ENCODE measurements at regions not wholly inside any gene's neighbourhood (a gene's known extent, or its start where the extent isn't known, plus 50 kb on each side); places are given as distances from the start of the nearest gene placed in this dataset.

GRCh38 chr20:53702617-53703016 is 109.0 kb upstream of the ZNF217 start:
- in situ Hi-C loops (cut with HindIII; ENCODE audit: low pct_unique_long_range_greater_than_20kb, low sequenced_read_pairs) = no loop called here
- TF ChIP-seq JUND (IDR thresholded peaks at IDR 0.05; ENCODE audit: low read depth) = no peak
- no peak for DNase-seq (ENCODE audit: low read depth in 1 of 2, low spot score in 1 of 2)

DNA sequence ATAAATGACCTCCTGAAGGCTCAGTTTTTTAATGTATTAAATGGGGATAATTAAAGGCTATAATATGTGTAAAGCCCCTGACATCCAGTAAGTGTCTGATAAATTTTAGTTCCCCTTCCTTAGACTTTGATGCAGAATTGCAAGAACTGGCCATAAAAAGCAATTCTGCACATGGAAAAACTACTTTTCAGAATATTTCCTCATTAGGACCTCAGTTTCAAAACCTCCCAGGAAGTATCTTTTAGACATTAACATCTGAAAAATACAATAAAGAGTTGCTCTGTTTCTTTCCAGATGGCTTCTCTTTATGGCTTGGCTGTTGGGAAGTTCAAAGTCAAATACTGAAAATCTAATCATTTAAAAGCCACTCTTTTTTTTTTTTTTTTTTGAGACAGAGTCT is 106.3 kb upstream of the ZNF217 start:
- no peak for TF ChIP-seq JUND (IDR thresholded peaks at IDR 0.05; ENCODE audit: low read depth)
- no peak for DNase-seq (ENCODE audit: low read depth in 1 of 2, low spot score in 1 of 2)
- in situ Hi-C loops (cut with HindIII; ENCODE audit: low pct_unique_long_range_greater_than_20kb, low sequenced_read_pairs) = no loop called here

DNA sequence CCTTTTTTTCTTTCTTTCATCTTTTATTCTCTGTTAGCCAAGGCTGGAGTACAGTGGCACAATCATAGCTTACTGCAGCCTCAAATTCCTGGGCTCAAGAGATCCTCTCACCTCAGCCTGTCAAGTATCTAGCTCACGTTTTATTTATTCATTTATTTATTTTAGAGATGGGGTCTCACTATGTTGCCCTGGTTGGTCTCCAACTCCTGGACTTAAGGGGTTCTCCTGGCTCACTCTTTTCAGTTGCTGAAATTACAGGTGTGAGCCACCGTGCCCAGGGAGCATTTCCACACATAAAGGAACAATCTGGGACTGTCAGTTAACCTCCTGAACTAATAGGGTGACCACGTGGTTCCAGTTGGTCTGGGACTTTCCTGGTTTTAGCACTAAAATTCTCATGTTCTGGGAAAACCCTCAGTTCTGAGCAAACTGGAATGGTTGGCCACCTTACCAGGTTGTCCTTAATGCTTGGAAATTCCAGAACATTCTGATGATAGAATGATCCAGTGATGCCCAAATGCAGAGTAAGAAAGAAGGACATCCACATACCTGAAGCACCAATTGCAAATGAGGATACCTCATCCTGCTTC is 105.5 kb upstream of the ZNF217 start:
- DNase-seq (ENCODE audit: low read depth in 1 of 2, low spot score in 1 of 2) = no peak
- in situ Hi-C loops (cut with HindIII; ENCODE audit: low pct_unique_long_range_greater_than_20kb, low sequenced_read_pairs) = no loop called here

GRCh38 chr20:53698371-53698978 is 104.8 kb upstream of the ZNF217 start:
- in situ Hi-C loops (cut with HindIII; ENCODE audit: low pct_unique_long_range_greater_than_20kb, low sequenced_read_pairs) = no loop called here
- DNase-seq (ENCODE audit: low read depth in 1 of 2, low spot score in 1 of 2) = no peak
- TF ChIP-seq JUND (IDR thresholded peaks at IDR 0.05; ENCODE audit: low read depth) = no peak

More for the DNA sequence above, 105.5 kb upstream of the ZNF217 start:
- no peak for TF ChIP-seq JUND (IDR thresholded peaks at IDR 0.05; ENCODE audit: low read depth)

GRCh38 chr20:53695797-53696527 is 102.3 kb upstream of the ZNF217 start:
- no peak for TF ChIP-seq JUND (IDR thresholded peaks at IDR 0.05; ENCODE audit: low read depth)
- in situ Hi-C loops (cut with HindIII; ENCODE audit: low pct_unique_long_range_greater_than_20kb, low sequenced_read_pairs) = no loop called here
- no peak for DNase-seq (ENCODE audit: low read depth in 1 of 2, low spot score in 1 of 2)

- TF ChIP-seq JUND (IDR thresholded peaks at IDR 0.05; ENCODE audit: low read depth) = no peak
- in situ Hi-C loops (cut with HindIII; ENCODE audit: low pct_unique_long_range_greater_than_20kb, low sequenced_read_pairs) = no loop called here
- DNase-seq (ENCODE audit: low read depth in 1 of 2, low spot score in 1 of 2) = no peak
These were observed 99.7 kb upstream of the ZNF217 start for GRCh38 chr20:53693262-53693871.

DNA sequence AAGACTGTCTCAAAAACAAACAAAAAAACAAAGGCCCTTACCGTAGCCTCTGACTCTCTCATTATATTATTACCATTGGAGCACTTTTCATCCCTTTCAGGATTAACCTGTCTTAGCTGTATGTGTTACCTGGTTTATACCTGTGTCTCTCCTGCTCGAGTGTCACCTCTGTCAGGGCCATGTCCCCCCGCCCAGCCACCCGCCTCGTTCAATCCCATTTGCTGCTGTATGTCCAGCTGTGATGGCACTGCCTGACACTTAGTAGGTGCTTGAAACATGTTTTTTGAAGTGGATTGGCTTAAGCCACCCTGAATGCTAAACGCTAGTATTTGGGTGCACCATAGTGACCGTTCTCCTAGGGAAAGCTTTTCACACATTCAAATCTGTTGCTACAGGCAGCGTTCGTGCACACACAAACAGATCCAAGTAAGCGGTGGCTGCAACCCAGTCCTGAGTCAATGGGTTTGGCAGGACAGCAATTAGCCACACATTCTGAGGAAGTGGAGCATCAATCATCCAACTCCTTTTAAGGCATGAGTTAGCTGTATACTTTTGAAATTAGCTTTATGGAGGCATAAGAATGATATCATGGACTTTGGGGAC is 98.9 kb upstream of the ZNF217 start:
- no peak for DNase-seq (ENCODE audit: low read depth in 1 of 2, low spot score in 1 of 2)
- in situ Hi-C loops (cut with HindIII; ENCODE audit: low pct_unique_long_range_greater_than_20kb, low sequenced_read_pairs) = no loop called here
- TF ChIP-seq JUND (IDR thresholded peaks at IDR 0.05; ENCODE audit: low read depth) = no peak

GRCh38 chr20:53691811-53692192 is 98.2 kb upstream of the ZNF217 start:
- in situ Hi-C loops (cut with HindIII; ENCODE audit: low pct_unique_long_range_greater_than_20kb, low sequenced_read_pairs) = no loop called here
- no peak for TF ChIP-seq JUND (IDR thresholded peaks at IDR 0.05; ENCODE audit: low read depth)
- DNase-seq (ENCODE audit: low read depth in 1 of 2, low spot score in 1 of 2) = no peak

GRCh38 chr20:53691060-53691810 is 97.6 kb upstream of the ZNF217 start:
- in situ Hi-C loops (cut with HindIII; ENCODE audit: low pct_unique_long_range_greater_than_20kb, low sequenced_read_pairs) = no loop called here
- DNase-seq (ENCODE audit: low read depth in 1 of 2, low spot score in 1 of 2) = peak; percentile 45 to 79
- TF ChIP-seq JUND (IDR thresholded peaks at IDR 0.05; ENCODE audit: low read depth) = no peak

- in situ Hi-C loops (cut with HindIII; ENCODE audit: low pct_unique_long_range_greater_than_20kb, low sequenced_read_pairs) = no loop called here
- TF ChIP-seq JUND (IDR thresholded peaks at IDR 0.05; ENCODE audit: low read depth) = no peak
- no peak for DNase-seq (ENCODE audit: low read depth in 1 of 2, low spot score in 1 of 2)
These were observed 94.4 kb upstream of the ZNF217 start for GRCh38 chr20:53688085-53688484.

DNA sequence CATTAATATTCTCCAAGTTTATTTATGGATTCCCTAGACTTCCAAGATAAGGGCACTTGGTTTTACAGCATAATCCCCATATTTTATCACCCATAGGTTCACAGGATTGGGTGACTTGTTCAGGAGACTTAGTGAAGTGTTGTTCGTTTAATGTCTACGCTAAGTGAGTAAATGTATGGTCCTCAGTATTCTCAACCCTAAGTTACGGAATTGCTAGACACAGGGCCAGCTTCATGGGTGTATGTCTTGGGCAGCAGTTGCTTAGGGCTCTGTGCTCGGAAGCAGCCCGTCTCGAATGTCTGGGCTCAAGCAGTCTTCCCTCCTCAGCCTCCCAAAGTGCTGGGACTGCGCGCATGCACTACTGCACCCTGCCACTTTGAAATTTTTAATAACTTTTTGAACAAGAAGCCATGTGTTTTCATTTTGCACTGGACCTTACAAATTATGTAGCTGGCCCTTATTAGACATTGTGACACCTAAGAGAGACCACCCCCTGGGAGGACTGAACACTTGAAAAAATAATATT is 91.5 kb upstream of the ZNF217 start:
- in situ Hi-C loops (cut with HindIII; ENCODE audit: low pct_unique_long_range_greater_than_20kb, low sequenced_read_pairs) = no loop called here
- DNase-seq (ENCODE audit: low read depth in 1 of 2, low spot score in 1 of 2) = no peak
- no peak for TF ChIP-seq JUND (IDR thresholded peaks at IDR 0.05; ENCODE audit: low read depth)

GRCh38 chr20:53683506-53683905 is 89.9 kb upstream of the ZNF217 start:
- in situ Hi-C loops (cut with HindIII; ENCODE audit: low pct_unique_long_range_greater_than_20kb, low sequenced_read_pairs) = no loop called here
- TF ChIP-seq JUND (IDR thresholded peaks at IDR 0.05; ENCODE audit: low read depth) = no peak
- DNase-seq (ENCODE audit: low read depth in 1 of 2, low spot score in 1 of 2) = no peak
